Bronchial epithelial cell (primary cell): ENCODE measurements at regions not wholly inside any gene's neighbourhood (a gene's known extent, or its start where the extent isn't known, plus 50 kb on each side); places are given as distances from the start of the nearest gene placed in this dataset.
A peak's percentile ranks its signal among the peaks of the same experiment; 100 is the strongest.

Experiments used
- DNase-seq: peaks from one replicate; pipeline ENCODE4 v3.0.0-alpha.2; 2010; ENCODE audit warnings: low read depth
- FAIRE-seq: peaks from 2 replicates; lab custom pipeline; 2011; peaks lifted over from hg19 to GRCh38; lab: Jason Lieb, UNC
- H3K27me3 ChIP-seq: 2 replicates; pipeline ENCODE4 v1.5.1; 2011; ENCODE audit warnings: low read length; ENCODE audit not compliant: control insufficient read depth, insufficient read depth
- H3K36me3 ChIP-seq: 2 replicates; pipeline ENCODE4 v1.5.1; 2011; ENCODE audit warnings: low read length; ENCODE audit not compliant: control insufficient read depth, insufficient read depth
- H3K4me3 ChIP-seq: 2 replicates; pipeline ENCODE4 v1.5.1; 2011; ENCODE audit warnings: mild to moderate bottlenecking, low read depth, low read length, control low read depth
- TF ChIP-seq, protein P1 (sequence below): IDR thresholded peaks from 2 replicates; pipeline ENCODE4 v1.5.1; 2011; ENCODE audit warnings: mild to moderate bottlenecking, moderate library complexity, low read length, control low read depth, inconsistent platforms; ENCODE audit not compliant: insufficient read depth, severe bottlenecking

- no peaks in the 10 kb centered on the region for H3K36me3 ChIP-seq
- H3K4me3 ChIP-seq, result no peak overlapping the region
- no peaks in the 10 kb centered on the region for H3K27me3 ChIP-seq
- FAIRE-seq, result no peak
- TF ChIP-seq, protein P1, sequence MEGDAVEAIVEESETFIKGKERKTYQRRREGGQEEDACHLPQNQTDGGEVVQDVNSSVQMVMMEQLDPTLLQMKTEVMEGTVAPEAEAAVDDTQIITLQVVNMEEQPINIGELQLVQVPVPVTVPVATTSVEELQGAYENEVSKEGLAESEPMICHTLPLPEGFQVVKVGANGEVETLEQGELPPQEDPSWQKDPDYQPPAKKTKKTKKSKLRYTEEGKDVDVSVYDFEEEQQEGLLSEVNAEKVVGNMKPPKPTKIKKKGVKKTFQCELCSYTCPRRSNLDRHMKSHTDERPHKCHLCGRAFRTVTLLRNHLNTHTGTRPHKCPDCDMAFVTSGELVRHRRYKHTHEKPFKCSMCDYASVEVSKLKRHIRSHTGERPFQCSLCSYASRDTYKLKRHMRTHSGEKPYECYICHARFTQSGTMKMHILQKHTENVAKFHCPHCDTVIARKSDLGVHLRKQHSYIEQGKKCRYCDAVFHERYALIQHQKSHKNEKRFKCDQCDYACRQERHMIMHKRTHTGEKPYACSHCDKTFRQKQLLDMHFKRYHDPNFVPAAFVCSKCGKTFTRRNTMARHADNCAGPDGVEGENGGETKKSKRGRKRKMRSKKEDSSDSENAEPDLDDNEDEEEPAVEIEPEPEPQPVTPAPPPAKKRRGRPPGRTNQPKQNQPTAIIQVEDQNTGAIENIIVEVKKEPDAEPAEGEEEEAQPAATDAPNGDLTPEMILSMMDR, result no peak
- DNase-seq, result no peak
These were observed 94.5 kb upstream of the PTPN1 start for GRCh38 chr20:50415516-50416268.

DNA sequence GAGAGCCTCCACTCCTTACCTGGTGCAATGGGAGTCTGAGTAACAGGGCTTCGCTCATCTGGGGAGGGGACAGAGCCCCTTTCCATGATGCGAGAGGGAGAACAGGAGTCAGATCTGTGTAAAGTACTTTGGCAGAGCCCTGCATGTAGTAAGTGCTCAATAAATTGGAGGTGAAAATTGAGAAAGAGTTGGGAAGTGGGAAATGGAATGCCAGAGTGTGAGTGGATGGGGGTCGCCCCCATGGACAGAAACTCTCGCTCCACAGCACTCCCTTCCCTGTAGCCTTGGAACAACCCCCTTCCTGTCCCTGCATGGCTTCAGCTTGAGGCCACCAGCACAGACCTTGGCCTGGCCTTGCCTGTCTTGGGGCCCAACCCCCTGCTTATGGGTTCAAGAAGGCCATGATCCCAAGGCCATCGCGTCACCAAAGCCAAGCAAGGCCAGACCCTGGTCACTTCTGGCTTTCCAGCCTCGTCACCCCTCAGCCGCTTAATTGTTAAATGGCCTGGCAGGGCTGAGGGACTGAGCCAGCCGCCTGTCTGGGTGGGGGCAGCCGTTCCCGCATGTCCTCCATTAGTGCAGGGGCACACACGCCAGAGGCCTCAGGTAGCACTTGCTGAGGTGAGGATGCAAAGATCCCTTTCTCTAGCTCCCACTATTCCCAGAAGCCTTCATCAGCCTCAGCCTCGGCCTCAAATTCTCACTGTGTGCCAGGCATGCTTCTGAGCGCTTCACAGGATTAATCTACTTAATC lies 93.7 kb upstream of the PTPN1 start:
- no peak overlapping the region for H3K4me3 ChIP-seq
- DNase-seq (peak; percentile 64), FAIRE-seq (no peak)
- H3K36me3 ChIP-seq, result no peaks in the 10 kb centered on the region
- H3K27me3 ChIP-seq, result no peaks in the 10 kb centered on the region
- TF ChIP-seq, protein P1, result no peak

GRCh38 chr20:50417023-50417329 lies 93.2 kb upstream of the PTPN1 start:
- no peak for DNase-seq

DNA sequence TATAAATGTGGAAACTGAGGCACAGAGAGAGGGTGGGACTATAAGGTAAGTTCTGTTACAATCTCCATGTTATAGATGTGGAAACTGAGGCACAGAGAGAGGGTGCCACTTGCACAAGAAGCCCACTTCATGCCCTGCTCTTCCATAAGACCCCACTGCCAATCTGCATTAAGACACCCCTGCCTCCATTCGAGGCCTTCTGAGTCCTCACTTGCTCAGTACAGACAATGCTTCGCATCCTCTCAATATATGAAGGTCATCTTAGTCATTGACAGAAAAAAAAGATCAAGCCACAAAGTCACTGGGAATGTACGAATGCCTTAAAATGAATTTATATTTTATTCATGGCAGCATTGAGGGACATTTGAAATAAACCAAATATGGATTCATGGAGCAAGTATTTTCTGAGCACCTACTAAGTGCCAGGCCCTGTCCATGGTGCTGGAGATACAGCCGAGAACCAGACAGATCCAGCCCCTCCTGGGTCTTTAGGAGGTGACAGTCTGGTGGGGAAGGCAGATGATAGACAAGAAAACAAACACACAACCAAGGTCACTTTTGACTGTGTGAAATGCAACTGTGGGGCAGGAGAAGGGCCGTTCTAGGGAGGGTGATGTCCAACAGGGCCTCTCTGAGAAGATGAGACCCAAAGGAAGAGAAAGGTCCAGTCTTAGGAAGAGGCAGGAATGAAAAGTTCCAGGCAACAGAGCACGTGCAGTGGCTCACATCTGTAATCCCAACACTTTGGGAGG lies 92.5 kb upstream of the PTPN1 start:
- Histone ChIP-seq H3K27me3 (no peaks in the 10 kb centered on the region), H3K4me3 (no peak overlapping the region), H3K36me3 (no peaks in the 10 kb centered on the region)
- TF ChIP-seq, protein P1, result no peak
- FAIRE-seq (no peak), DNase-seq (no peak)

More at GRCh38 chr20:50417023-50417329, 93.2 kb upstream of the PTPN1 start:
- TF ChIP-seq, protein P1, result no peak
- H3K36me3 ChIP-seq, result no peaks in the 10 kb centered on the region
- H3K4me3 ChIP-seq, result no peak overlapping the region
- H3K27me3 ChIP-seq, result no peaks in the 10 kb centered on the region
- FAIRE-seq, result no peak

DNA sequence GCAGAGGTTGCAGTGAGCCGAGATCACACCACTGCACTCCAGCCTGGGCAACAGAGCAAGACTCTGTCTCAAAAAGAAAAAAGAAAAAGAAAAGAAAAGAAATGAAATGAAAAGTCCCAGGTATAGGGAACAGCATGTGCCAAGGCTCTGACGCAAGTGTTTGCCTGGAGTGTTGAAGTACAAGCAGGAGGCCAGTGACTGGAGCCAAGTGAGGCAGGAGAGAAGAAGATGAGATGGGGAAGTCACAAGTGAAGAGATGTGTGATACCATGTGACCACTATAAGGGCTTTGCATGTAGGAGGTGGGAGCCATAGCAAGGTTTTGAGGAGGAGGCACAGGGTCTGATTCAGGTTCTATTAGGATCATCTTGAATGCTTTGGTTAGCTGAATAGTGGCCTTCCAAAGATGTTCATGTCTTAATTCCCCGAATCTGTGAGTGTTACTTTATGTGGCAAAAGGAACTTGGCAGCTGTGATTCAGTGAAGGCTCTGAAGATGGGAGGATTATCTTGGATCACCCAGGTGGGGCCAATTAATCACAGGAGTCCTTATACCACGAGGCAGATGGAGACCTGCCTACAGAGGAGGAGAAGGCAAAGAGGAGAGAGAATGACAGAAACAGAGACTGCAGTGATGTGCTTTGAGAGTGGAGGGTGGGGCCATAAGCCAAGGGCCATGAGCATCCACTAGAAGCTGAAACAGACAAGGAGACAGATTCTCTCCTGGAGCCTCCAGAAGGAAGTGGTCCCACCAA lies 91.1 kb upstream of the PTPN1 start:
- H3K4me3 ChIP-seq, result no peak overlapping the region
- H3K36me3 ChIP-seq, result no peaks in the 10 kb centered on the region
- no peaks in the 10 kb centered on the region for H3K27me3 ChIP-seq
- FAIRE-seq (no peak), DNase-seq (no peak)
- TF ChIP-seq, protein P1, result no peak
